DOHH2 (cell line): ENCODE measurements at regions not wholly inside any gene's neighbourhood (a gene's known extent, or its start where the extent isn't known, plus 50 kb on each side); places are given as distances from the start of the nearest gene placed in this dataset.

Experiments used
- H3F3A ChIP-seq: fragments of 200-600 bp; sonication (generic), shearing (Covaris generic); 2 replicates; pipeline ENCODE4 v1.6.0; 2016; ENCODE audit warnings: antibody characterized with exemption, mild to moderate bottlenecking; ENCODE audit not compliant: control insufficient read depth, insufficient read depth
- H3K27ac ChIP-seq: fragments of 200-600 bp; sonication (generic); 2 replicates; pipeline ENCODE4 v1.5.1; 2014; ENCODE audit warnings: low read depth, mild to moderate bottlenecking, low read length, moderate library complexity
- H3K27me3 ChIP-seq: fragments of 200-600 bp; sonication (generic); 2 replicates; pipeline ENCODE4 v1.6.1; 2014; ENCODE audit warnings: mild to moderate bottlenecking, low read length, mixed read lengths; ENCODE audit not compliant: control insufficient read depth
- H3K36me3 ChIP-seq: fragments of 200-600 bp; sonication (generic); 2 replicates; pipeline ENCODE4 v1.6.1; 2014; ENCODE audit warnings: mild to moderate bottlenecking, low read length, moderate library complexity, mixed read lengths; ENCODE audit not compliant: control insufficient read depth
- H3K4me1 ChIP-seq: fragments of 200-600 bp; sonication (generic); 2 replicates; pipeline ENCODE4 v1.6.1; 2014; ENCODE audit warnings: mild to moderate bottlenecking, low read length, mixed read lengths; ENCODE audit not compliant: control insufficient read depth
- H3K4me2 ChIP-seq: fragments of 200-600 bp; sonication (generic); 2 replicates; pipeline ENCODE4 v1.6.0; 2014; ENCODE audit warnings: mild to moderate bottlenecking, low read length, moderate library complexity
- H3K4me3 ChIP-seq: fragments of 200-600 bp; sonication (generic); 2 replicates; pipeline ENCODE4 v1.5.1; 2014; ENCODE audit warnings: mild to moderate bottlenecking, low read length, mixed read lengths
- H3K79me2 ChIP-seq: fragments of 200-600 bp; sonication (generic); 2 replicates; pipeline ENCODE4 v1.6.1; 2014; ENCODE audit warnings: mild to moderate bottlenecking, low read length, mixed read lengths; ENCODE audit not compliant: control insufficient read depth
- H3K9me2 ChIP-seq: fragments of 200-600 bp; sonication (generic); replicated peaks from 2 replicates; pipeline ENCODE4 v1.6.1; 2014; ENCODE audit warnings: mild to moderate bottlenecking, low read length, mixed read lengths; ENCODE audit not compliant: control insufficient read depth
- H3K9me3 ChIP-seq: fragments of 200-600 bp; sonication (generic); 2 replicates; pipeline ENCODE4 v1.6.1; 2014; ENCODE audit warnings: antibody characterized with exemption, low read length, mixed read lengths; ENCODE audit not compliant: control insufficient read depth, insufficient read depth
- H4K20me1 ChIP-seq: fragments of 200-600 bp; sonication (generic); 2 replicates; pipeline ENCODE4 v1.6.0; 2014; ENCODE audit warnings: low read depth, mild to moderate bottlenecking, antibody characterized with exemption, low read length, moderate library complexity; ENCODE audit not compliant: control insufficient read depth, insufficient read depth
- EZH2phosphoT487 ChIP-seq: fragments of 200-600 bp; sonication (generic); IDR thresholded peaks from 2 replicates; pipeline ENCODE4 v1.6.1; 2017; ENCODE audit warnings: borderline replicate concordance, mild to moderate bottlenecking, antibody characterized with exemption, low read length, moderate library complexity, mixed read lengths
- TF ChIP-seq, protein P1 (sequence below): fragments of 200-600 bp; sonication (generic); IDR thresholded peaks from one replicate; pipeline ENCODE4 v1.5.1; 2014; ENCODE audit warnings: antibody characterized with exemption, mild to moderate bottlenecking, low read depth, low read length; ENCODE audit not compliant: poor library complexity, severe bottlenecking

DNA sequence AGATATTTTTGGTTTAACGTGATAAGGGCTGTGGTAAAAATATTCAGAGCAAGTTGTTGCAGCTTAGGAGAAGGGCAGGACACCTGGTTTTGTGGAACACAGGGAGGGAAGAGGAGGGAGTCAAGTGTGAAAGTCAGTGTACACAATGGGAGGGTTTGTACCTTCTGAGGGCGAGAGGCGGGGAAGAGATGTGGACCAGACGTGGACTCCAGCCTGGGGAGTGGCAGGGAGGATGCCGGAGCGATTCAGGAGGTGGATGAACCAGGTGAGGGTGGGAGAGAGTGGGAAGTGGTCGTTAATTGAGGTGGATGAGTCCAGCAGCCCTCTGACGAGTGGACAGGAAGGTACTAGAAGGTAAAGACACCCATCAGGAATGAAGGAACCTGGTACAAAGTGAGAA, 52.2 kb upstream of the IRF2BP2 start:
- no peak overlapping the region for H3K4me3 ChIP-seq
- no peaks in the 10 kb centered on the region for H4K20me1 ChIP-seq
- H3F3A ChIP-seq = no peaks in the 10 kb centered on the region
- no peaks in the 10 kb centered on the region for H3K36me3 ChIP-seq
- H3K9me2 ChIP-seq = no peaks in the 10 kb centered on the region
- H3K4me2 ChIP-seq = no peak overlapping the region
- TF ChIP-seq EZH2phosphoT487 = no peak
- TF ChIP-seq, protein P1, sequence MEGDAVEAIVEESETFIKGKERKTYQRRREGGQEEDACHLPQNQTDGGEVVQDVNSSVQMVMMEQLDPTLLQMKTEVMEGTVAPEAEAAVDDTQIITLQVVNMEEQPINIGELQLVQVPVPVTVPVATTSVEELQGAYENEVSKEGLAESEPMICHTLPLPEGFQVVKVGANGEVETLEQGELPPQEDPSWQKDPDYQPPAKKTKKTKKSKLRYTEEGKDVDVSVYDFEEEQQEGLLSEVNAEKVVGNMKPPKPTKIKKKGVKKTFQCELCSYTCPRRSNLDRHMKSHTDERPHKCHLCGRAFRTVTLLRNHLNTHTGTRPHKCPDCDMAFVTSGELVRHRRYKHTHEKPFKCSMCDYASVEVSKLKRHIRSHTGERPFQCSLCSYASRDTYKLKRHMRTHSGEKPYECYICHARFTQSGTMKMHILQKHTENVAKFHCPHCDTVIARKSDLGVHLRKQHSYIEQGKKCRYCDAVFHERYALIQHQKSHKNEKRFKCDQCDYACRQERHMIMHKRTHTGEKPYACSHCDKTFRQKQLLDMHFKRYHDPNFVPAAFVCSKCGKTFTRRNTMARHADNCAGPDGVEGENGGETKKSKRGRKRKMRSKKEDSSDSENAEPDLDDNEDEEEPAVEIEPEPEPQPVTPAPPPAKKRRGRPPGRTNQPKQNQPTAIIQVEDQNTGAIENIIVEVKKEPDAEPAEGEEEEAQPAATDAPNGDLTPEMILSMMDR = no peak
- no peaks in the 10 kb centered on the region for H3K4me1 ChIP-seq
- no peaks in the 10 kb centered on the region for H3K9me3 ChIP-seq
- no peaks in the 10 kb centered on the region for H3K27me3 ChIP-seq
- no peak overlapping the region for H3K27ac ChIP-seq
- H3K79me2 ChIP-seq = no peaks in the 10 kb centered on the region

DNA sequence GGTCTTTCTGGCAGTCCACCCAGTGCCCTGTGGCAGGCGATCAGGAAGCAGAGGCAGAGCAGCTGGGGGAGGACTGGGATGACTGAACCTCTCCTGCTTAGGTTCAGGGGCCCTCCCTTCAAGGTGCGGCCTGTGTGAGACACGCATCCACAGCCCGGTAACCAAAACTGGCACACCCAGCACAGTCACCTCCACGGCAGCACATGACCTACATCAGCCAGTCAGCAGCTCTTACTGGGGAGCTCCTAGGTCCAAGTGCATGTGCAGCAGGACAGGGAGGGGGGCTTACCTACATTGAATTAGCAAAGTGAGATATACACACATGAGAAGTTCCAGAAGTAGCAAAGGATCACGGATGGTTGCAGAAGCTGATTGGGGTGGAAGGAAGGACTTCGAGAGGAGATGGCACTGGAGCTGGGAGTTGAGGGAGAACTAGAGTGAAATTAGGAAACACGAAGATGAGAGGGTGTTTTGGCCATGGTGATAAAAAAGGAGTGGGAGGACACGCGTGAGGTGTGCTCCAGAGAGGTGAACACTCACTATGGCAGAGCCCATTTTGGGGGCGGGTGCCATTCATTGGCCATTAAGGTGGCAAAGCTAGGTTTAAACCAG, 51.4 kb upstream of the IRF2BP2 start:
- H3K27ac ChIP-seq = no peak overlapping the region
- no peaks in the 10 kb centered on the region for H3K9me3 ChIP-seq

DNA sequence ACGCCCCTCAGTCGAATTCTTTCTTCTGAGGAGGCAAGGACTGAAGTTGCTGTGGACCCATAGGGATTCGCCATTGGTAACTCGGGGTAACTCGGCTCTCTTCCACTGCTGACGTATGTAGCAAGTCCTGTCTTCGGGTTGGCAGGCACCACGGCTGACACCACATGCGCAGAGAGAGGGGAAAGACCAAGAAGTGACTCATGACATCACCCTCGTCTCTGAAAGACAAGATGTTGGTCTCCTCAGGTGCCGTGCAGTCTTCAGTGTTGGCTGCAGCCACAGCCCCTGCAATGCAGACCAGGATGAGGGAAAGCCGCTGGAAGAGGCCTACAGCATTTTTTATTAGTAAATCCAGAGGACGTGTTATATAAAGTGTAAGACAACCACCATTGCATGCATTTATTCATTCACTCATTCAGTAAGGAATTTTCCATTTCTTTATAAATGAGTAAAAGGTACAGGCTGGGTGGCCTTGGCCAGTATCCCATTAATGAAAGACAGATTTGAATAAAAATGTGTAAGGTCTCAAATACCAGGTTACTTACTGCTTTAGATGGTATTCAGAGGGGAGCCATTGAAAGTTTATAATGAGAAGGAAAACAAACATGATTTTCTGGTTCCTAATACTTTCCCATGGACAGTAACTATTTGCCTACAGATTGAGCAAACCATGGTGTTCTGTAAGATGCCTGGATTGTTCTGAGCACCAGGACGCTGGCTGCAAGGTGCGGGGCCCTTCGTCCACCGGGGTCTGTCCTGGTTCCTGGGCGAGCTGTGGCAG, 50.7 kb upstream of the IRF2BP2 start:
- Histone ChIP-seq H3K79me2 (no peaks in the 10 kb centered on the region), H3K9me3 (no peaks in the 10 kb centered on the region), H3K4me3 (no peak overlapping the region), H4K20me1 (no peaks in the 10 kb centered on the region), H3K4me2 (no peak overlapping the region), H3F3A (no peaks in the 10 kb centered on the region), H3K27me3 (no peaks in the 10 kb centered on the region), H3K27ac (no peak overlapping the region), H3K9me2 (no peaks in the 10 kb centered on the region), H3K4me1 (no peaks in the 10 kb centered on the region), H3K36me3 (no peaks in the 10 kb centered on the region)
- no peak for TF ChIP-seq EZH2phosphoT487
- TF ChIP-seq, protein P1 = no peak

More for the DNA sequence above, 51.4 kb upstream of the IRF2BP2 start:
- Histone ChIP-seq H3K4me2 (no peak overlapping the region), H3K4me3 (no peak overlapping the region), H4K20me1 (no peaks in the 10 kb centered on the region), H3K9me2 (no peaks in the 10 kb centered on the region), H3K79me2 (no peaks in the 10 kb centered on the region), H3F3A (no peaks in the 10 kb centered on the region), H3K36me3 (no peaks in the 10 kb centered on the region), H3K27me3 (no peaks in the 10 kb centered on the region), H3K4me1 (no peaks in the 10 kb centered on the region)
- TF ChIP-seq EZH2phosphoT487 = no peak
